HepG2 (cell line): ENCODE measurements at regions not wholly inside any gene's neighbourhood (a gene's known extent, or its start where the extent isn't known, plus 50 kb on each side); places are given as distances from the start of the nearest gene placed in this dataset.
A peak's percentile ranks its signal among the peaks of the same experiment; 100 is the strongest.

Experiments used
- CEBPB ChIP-seq: IDR thresholded peaks from 2 replicates; pipeline ENCODE4 v1.6.1; 2011; ENCODE audit warnings: low read depth, low read length, improper control_type of control experiment, borderline replicate concordance
- CREB1 ChIP-seq, 2 experiments: fragments of 450-650 bp in 1 of 2; IDR thresholded peaks; 2 replicates each; pipeline ENCODE4 v1.6.1; 2016 to 2017; ENCODE audit warnings: control low read depth in 1 of 2, mild to moderate bottlenecking in 1 of 2, missing compliant biosample characterization in 1 of 2, missing genetic modification characterization in 1 of 2
- HOXD1 ChIP-seq: sonication (generic); formaldehyde crosslinking; IDR thresholded peaks from 2 replicates; pipeline ENCODE4 v1.5.0; 2020; ENCODE audit warnings: missing genetic modification reagents
- JDP2 ChIP-seq: sonication (generic); formaldehyde crosslinking; IDR thresholded peaks from 2 replicates; pipeline ENCODE4 v1.8.1; 2022; ENCODE audit warnings: missing genetic modification reagents, borderline replicate concordance
- MAFF ChIP-seq: IDR thresholded peaks from 2 replicates; pipeline ENCODE4 v1.6.1; 2011; ENCODE audit warnings: low read depth, low read length, improper control_type of control experiment
- MED1 ChIP-seq: sonication (generic); formaldehyde crosslinking; IDR thresholded peaks from 2 replicates; pipeline ENCODE4 v1.4.0; 2020; ENCODE audit warnings: missing genetic modification reagents
- MZF1 ChIP-seq: sonication (generic); formaldehyde crosslinking; IDR thresholded peaks from 2 replicates; pipeline ENCODE4 v1.8.1; 2023; ENCODE audit warnings: mild to moderate bottlenecking, missing genetic modification reagents, borderline replicate concordance
- SIX4 ChIP-seq: sonication (generic); formaldehyde crosslinking; IDR thresholded peaks from 2 replicates; pipeline ENCODE4 v1.4.0; 2020; ENCODE audit warnings: missing genetic modification reagents
- SP5 ChIP-seq: IDR thresholded peaks from 2 replicates; pipeline ENCODE4 v1.6.1; 2016; ENCODE audit warnings: low read depth, borderline replicate concordance
- ZFP62 ChIP-seq: sonication (generic); formaldehyde crosslinking; IDR thresholded peaks from 2 replicates; pipeline ENCODE4 v1.4.0; 2020; ENCODE audit warnings: missing genetic modification reagents
- ZNF12 ChIP-seq: sonication (generic); formaldehyde crosslinking; IDR thresholded peaks from 2 replicates; pipeline ENCODE4 v1.5.0; 2020; ENCODE audit warnings: missing genetic modification reagents
- ZNF143 ChIP-seq: sonication (generic); formaldehyde crosslinking; IDR thresholded peaks from 2 replicates; pipeline ENCODE4 v1.4.0; 2020; ENCODE audit warnings: missing genetic modification reagents
- ZNF276 ChIP-seq: sonication (generic); formaldehyde crosslinking; IDR thresholded peaks from 2 replicates; pipeline ENCODE4 v1.4.0; 2020; ENCODE audit warnings: mild to moderate bottlenecking, low read depth, missing genetic modification reagents
- ZNF407 ChIP-seq: sonication (generic); formaldehyde crosslinking; IDR thresholded peaks from one replicate; pipeline ENCODE4 v1.5.1; 2020; ENCODE audit warnings: mild to moderate bottlenecking, missing genetic modification reagents; ENCODE audit errors: not compliant biosample characterization
- ZNF451 ChIP-seq: sonication (generic); formaldehyde crosslinking; IDR thresholded peaks from 2 replicates; pipeline ENCODE4 v1.5.0; 2020; ENCODE audit warnings: mild to moderate bottlenecking, missing genetic modification reagents
- TF ChIP-seq, protein P1 (sequence below): sonication (generic); formaldehyde crosslinking; IDR thresholded peaks from 2 replicates; pipeline ENCODE4 v1.8.1; 2023; ENCODE audit warnings: mild to moderate bottlenecking, missing genetic modification reagents
- TF ChIP-seq, protein P2 (sequence below): sonication (generic); IDR thresholded peaks from 2 replicates; pipeline ENCODE4 v1.6.1; 2016; ENCODE audit warnings: low read depth, borderline replicate concordance
- TF ChIP-seq, protein P3 (sequence below): sonication (generic); formaldehyde crosslinking; IDR thresholded peaks from 2 replicates; pipeline ENCODE4 v1.5.1; 2020; ENCODE audit warnings: missing genetic modification reagents, mild to moderate bottlenecking, borderline replicate concordance

DNA sequence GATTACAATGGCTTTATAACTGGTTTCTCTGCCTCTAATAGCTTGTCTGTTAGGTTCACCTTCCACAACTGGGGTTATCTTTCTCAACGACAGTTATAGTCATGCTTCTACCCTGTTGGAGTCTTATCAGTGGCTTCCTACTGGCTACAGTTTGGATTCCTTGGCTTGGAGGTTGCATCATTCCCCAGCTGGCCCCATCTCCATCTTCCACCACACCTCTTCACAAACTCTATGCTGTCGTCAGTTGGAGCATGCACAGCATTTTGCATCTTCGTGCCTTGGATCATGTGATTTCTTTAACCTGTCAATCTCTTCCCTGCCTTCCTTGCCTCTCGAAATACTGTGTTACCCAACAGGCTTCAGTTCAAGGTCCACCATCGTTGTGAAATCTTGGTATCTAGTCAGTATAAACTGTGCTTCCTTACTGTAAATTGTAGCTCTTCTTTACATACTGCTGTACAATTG is 316.3 kb upstream of the CXCR4 start (continued):
- TF ChIP-seq ZNF276 (CRISPR knock-in tag) (no peak), ZNF407 (CRISPR knock-in tag) (no peak), ZNF12 (peak; percentile 91), JDP2 (CRISPR knock-in tag) (no peak), SIX4 (no peak), CEBPB (peak; percentile 92), CREB1 (IDR thresholded peaks at IDR 0.05) (no peak), CREB1 (CRISPR knock-in tag; IDR thresholded peaks at IDR 0.05) (no peak), ZFP62 (CRISPR knock-in tag) (no peak), MZF1 (CRISPR knock-in tag) (no peak), MAFF (no peak), HOXD1 (CRISPR knock-in tag) (no peak), SP5 (CRISPR knock-in tag) (no peak), ZNF451 (CRISPR knock-in tag) (no peak), MED1 (CRISPR knock-in tag) (no peak), ZNF143 (CRISPR knock-in tag) (no peak)
- TF ChIP-seq, protein P1, sequence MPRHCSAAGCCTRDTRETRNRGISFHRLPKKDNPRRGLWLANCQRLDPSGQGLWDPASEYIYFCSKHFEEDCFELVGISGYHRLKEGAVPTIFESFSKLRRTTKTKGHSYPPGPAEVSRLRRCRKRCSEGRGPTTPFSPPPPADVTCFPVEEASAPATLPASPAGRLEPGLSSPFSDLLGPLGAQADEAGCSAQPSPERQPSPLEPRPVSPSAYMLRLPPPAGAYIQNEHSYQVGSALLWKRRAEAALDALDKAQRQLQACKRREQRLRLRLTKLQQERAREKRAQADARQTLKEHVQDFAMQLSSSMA (CRISPR knock-in tag) = no peak
- TF ChIP-seq, protein P2, sequence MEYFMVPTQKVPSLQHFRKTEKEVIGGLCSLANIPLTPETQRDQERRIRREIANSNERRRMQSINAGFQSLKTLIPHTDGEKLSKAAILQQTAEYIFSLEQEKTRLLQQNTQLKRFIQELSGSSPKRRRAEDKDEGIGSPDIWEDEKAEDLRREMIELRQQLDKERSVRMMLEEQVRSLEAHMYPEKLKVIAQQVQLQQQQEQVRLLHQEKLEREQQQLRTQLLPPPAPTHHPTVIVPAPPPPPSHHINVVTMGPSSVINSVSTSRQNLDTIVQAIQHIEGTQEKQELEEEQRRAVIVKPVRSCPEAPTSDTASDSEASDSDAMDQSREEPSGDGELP = no peak
- TF ChIP-seq, protein P3, sequence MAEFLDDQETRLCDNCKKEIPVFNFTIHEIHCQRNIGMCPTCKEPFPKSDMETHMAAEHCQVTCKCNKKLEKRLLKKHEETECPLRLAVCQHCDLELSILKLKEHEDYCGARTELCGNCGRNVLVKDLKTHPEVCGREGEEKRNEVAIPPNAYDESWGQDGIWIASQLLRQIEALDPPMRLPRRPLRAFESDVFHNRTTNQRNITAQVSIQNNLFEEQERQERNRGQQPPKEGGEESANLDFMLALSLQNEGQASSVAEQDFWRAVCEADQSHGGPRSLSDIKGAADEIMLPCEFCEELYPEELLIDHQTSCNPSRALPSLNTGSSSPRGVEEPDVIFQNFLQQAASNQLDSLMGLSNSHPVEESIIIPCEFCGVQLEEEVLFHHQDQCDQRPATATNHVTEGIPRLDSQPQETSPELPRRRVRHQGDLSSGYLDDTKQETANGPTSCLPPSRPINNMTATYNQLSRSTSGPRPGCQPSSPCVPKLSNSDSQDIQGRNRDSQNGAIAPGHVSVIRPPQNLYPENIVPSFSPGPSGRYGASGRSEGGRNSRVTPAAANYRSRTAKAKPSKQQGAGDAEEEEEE (CRISPR knock-in tag) = no peak
